ENCODE measurements at regions not wholly inside any gene's neighbourhood (a gene's known extent, or its start where the extent isn't known, plus 50 kb on each side); places are given as distances from the start of the nearest gene placed in this dataset.

DNA sequence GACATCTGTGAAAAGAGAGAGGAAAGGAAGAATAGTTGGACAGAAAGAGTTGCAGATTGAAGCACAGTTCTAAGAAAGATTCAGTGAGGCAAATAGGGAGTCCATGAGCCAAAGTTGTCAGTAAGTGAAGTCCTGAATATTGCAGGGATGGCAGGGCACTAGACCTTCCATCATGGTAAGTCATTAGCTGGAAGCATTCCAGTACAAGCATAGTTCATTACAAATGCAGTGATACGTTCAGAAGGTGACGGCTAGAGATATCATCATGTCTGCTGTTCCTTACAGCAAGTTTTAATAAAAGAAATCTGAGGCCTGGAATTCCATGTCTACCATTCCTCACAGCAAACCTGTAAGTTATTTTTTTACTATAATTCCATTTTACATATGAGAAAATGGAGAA, 720.1 kb downstream of the GBE1 start:
- no peaks in the 10 kb centered on the region for H3K9me3 ChIP-seq (replicated peaks; ENCODE audit: low read length)
- no peaks in the 10 kb centered on the region for H3K4me1 ChIP-seq (ENCODE audit: control insufficient read depth, insufficient read depth, low read length)
- H3K27me3 ChIP-seq (ENCODE audit: control insufficient read depth, insufficient read depth, low read length): no peaks in the 10 kb centered on the region
- H3K4me3 ChIP-seq (ENCODE audit: low read length): no peak overlapping the region
- no peak overlapping the region for H3K4me2 ChIP-seq (ENCODE audit: low read length)
- no peaks in the 10 kb centered on the region for H3K36me3 ChIP-seq (ENCODE audit: insufficient read depth, low read length)
- H3K9ac ChIP-seq (ENCODE audit: low read depth, low read length): no peak overlapping the region

DNA sequence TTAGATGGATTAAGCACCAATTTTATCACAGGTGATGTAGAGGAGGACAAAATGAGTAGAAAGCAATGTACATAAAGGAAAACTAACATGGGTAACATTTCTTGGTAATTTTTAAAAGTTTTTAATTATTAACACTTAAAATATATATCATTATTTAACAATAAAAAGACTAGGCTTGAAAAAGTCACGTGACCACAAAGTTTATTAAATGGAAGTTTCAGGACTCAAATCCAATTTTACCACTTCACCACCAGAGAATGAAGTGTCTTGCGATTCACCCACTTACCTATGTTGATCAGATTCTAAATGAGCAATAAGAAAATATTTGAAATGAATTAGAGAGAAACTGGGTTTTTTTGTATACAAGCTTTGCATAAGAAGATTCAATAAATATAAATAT, 721.3 kb downstream of the GBE1 start:
- H3K9ac ChIP-seq (ENCODE audit: low read depth, low read length): no peak overlapping the region
- no peaks in the 10 kb centered on the region for H3K27me3 ChIP-seq (ENCODE audit: control insufficient read depth, insufficient read depth, low read length)
- H3K36me3 ChIP-seq (ENCODE audit: insufficient read depth, low read length): no peaks in the 10 kb centered on the region
- H3K4me2 ChIP-seq (ENCODE audit: low read length): no peak overlapping the region
- H3K4me3 ChIP-seq (ENCODE audit: low read length): no peak overlapping the region
- H3K4me1 ChIP-seq (ENCODE audit: control insufficient read depth, insufficient read depth, low read length): no peaks in the 10 kb centered on the region
- no peaks in the 10 kb centered on the region for H3K9me3 ChIP-seq (replicated peaks; ENCODE audit: low read length)

DNA sequence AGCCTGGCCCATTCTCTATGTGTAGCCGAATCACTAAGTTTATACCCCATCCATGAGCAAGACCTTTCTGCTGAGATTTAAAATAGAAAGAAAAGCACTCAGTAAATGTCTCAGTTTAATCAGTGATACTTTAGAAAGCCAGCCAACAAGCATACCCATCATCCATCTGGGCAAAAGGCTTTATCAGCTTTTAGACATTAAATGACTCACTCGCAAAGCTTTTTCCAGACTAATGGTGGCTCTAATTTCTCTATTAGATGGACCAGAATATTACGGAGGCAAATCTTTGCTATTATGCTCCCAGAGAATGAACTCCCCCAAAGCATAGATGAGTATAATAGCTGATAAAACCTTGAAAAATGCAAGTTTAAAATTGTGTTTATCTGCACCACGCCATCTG, 727.8 kb downstream of the GBE1 start:
- Histone ChIP-seq H3K4me2 (ENCODE audit: low read length) (no peak overlapping the region), H3K4me1 (ENCODE audit: control insufficient read depth, insufficient read depth, low read length) (no peaks in the 10 kb centered on the region), H3K9ac (ENCODE audit: low read depth, low read length) (no peak overlapping the region)

DNA sequence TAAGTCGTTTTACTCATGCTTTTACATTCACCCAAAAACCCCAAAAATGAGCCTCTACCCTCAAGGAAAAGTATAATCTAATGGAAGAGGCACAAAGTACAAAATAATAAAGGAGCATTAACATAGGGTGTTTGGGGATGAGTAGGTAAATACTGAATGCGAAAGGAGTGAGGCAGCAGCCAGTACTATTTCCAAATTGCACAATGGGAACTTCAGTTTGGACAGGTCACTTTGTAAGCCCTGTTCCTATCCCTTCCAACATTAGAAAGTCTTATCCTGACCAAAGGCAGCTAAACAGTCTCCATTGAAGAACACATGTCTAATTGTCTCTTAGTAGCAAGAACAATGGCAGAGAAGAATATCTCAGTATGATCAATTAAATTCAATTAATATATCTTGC, 728.3 kb downstream of the GBE1 start:
- H3K4me3 ChIP-seq (ENCODE audit: low read length): no peak overlapping the region
- no peaks in the 10 kb centered on the region for H3K9me3 ChIP-seq (replicated peaks; ENCODE audit: low read length)
- H3K27me3 ChIP-seq (ENCODE audit: control insufficient read depth, insufficient read depth, low read length): no peaks in the 10 kb centered on the region
- no peak overlapping the region for H3K4me2 ChIP-seq (ENCODE audit: low read length)
- no peaks in the 10 kb centered on the region for H3K36me3 ChIP-seq (ENCODE audit: insufficient read depth, low read length)
- no peak overlapping the region for H3K9ac ChIP-seq (ENCODE audit: low read depth, low read length)
- H3K4me1 ChIP-seq (ENCODE audit: control insufficient read depth, insufficient read depth, low read length): no peaks in the 10 kb centered on the region

More for the DNA sequence above, 727.8 kb downstream of the GBE1 start:
- no peaks in the 10 kb centered on the region for H3K36me3 ChIP-seq (ENCODE audit: insufficient read depth, low read length)
- no peaks in the 10 kb centered on the region for H3K9me3 ChIP-seq (replicated peaks; ENCODE audit: low read length)
- H3K27me3 ChIP-seq (ENCODE audit: control insufficient read depth, insufficient read depth, low read length): no peaks in the 10 kb centered on the region
- no peak overlapping the region for H3K4me3 ChIP-seq (ENCODE audit: low read length)

DNA sequence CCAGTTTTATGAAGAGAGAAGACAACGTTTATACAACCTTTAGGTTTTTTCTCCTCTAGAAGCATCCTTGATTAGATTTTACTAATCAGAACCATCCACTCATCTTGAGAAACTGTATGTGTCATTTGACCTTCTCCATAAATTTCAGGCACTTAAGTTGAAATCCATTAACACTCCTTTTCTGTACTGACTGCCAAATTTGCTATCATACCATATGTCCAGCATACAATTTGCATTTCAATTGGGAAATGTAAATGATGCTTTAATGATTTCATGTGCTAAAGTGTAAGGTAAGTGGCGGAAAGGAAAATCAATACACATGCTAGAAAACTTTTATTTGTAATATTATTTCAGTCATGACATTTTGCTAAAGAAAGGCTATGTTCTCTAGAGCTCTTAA, 731.6 kb downstream of the GBE1 start:
- Histone ChIP-seq H3K27me3 (ENCODE audit: control insufficient read depth, insufficient read depth, low read length) (no peaks in the 10 kb centered on the region), H3K36me3 (ENCODE audit: insufficient read depth, low read length) (no peaks in the 10 kb centered on the region), H3K4me2 (ENCODE audit: low read length) (no peak overlapping the region), H3K4me1 (ENCODE audit: control insufficient read depth, insufficient read depth, low read length) (no peaks in the 10 kb centered on the region), H3K9ac (ENCODE audit: low read depth, low read length) (no peak overlapping the region), H3K4me3 (ENCODE audit: low read length) (no peak overlapping the region), H3K9me3 (replicated peaks; ENCODE audit: low read length) (no peaks in the 10 kb centered on the region)

DNA sequence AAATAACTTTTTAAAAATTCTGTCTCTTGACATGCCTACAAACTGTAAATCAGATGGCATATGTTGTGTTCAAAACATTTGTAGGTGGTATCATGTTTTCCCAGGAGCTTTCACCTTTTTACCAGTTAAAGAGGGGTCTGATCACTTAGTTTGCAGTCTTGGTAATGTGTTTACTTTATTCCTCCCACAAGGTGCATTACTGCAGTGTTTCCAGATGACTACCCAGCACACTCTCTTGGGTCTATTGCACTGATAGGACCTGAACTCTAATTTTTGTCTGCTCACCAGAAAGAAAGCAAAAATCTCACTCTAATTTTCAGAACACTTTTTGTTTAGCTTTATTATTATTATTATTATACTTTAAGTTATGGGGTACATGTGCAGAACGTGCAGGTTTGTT, 734.1 kb downstream of the GBE1 start:
- no peak overlapping the region for H3K9ac ChIP-seq (ENCODE audit: low read depth, low read length)
- H3K4me2 ChIP-seq (ENCODE audit: low read length): no peak overlapping the region
- no peak overlapping the region for H3K4me3 ChIP-seq (ENCODE audit: low read length)
- H3K9me3 ChIP-seq (replicated peaks; ENCODE audit: low read length): no peaks in the 10 kb centered on the region
- H3K36me3 ChIP-seq (ENCODE audit: insufficient read depth, low read length): no peaks in the 10 kb centered on the region
- no peaks in the 10 kb centered on the region for H3K4me1 ChIP-seq (ENCODE audit: control insufficient read depth, insufficient read depth, low read length)
- H3K27me3 ChIP-seq (ENCODE audit: control insufficient read depth, insufficient read depth, low read length): no peaks in the 10 kb centered on the region

DNA sequence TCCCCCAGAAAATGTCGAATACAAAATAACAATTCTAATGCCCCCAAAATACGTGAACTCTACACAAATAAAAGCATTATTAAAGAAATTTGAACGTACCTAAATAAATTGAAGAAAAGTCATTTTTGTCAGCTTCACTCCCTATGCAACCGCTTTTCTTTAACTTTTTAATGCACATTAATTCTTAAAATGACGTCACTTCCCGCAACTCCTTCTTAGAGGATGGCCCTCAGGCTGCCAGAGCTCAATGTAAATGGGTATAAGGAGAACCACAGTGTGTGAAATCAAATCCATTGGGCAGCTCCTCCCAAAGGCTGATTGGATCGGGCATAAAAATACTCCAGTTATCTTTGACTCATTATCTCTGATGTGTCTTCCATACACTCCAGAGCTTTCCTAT, 736.9 kb downstream of the GBE1 start:
- H3K4me2 ChIP-seq (ENCODE audit: low read length): no peak overlapping the region
- no peaks in the 10 kb centered on the region for H3K36me3 ChIP-seq (ENCODE audit: insufficient read depth, low read length)
- no peaks in the 10 kb centered on the region for H3K9me3 ChIP-seq (replicated peaks; ENCODE audit: low read length)

DNA sequence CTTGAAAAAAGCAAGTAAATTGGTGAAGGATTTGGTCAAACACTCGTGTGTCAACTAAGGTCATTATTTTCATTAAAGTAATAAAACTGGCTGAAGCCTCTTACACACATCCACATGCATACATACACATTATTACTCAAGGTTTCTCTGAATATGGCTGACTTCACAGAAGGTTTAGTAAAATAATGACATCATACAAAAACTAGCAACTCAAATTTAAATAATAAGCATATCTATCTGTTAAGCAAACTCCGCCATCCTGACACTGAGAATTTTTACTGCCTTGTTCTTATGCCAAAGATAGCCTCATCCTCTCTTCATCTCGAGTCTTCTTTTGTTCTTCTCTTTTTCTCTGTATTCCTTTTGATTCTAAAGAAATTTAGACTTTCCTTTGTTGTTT, 739.1 kb downstream of the GBE1 start:
- no peak overlapping the region for H3K4me3 ChIP-seq (ENCODE audit: low read length)
- H3K4me1 ChIP-seq (ENCODE audit: control insufficient read depth, insufficient read depth, low read length): no peaks in the 10 kb centered on the region
- H3K4me2 ChIP-seq (ENCODE audit: low read length): no peak overlapping the region
- H3K36me3 ChIP-seq (ENCODE audit: insufficient read depth, low read length): no peaks in the 10 kb centered on the region
- no peak overlapping the region for H3K9ac ChIP-seq (ENCODE audit: low read depth, low read length)
- H3K27me3 ChIP-seq (ENCODE audit: control insufficient read depth, insufficient read depth, low read length): no peaks in the 10 kb centered on the region
- no peaks in the 10 kb centered on the region for H3K9me3 ChIP-seq (replicated peaks; ENCODE audit: low read length)

More for the DNA sequence above, 736.9 kb downstream of the GBE1 start:
- Histone ChIP-seq H3K4me3 (ENCODE audit: low read length) (no peak overlapping the region), H3K4me1 (ENCODE audit: control insufficient read depth, insufficient read depth, low read length) (no peaks in the 10 kb centered on the region), H3K9ac (ENCODE audit: low read depth, low read length) (no peak overlapping the region), H3K27me3 (ENCODE audit: control insufficient read depth, insufficient read depth, low read length) (no peaks in the 10 kb centered on the region)

DNA sequence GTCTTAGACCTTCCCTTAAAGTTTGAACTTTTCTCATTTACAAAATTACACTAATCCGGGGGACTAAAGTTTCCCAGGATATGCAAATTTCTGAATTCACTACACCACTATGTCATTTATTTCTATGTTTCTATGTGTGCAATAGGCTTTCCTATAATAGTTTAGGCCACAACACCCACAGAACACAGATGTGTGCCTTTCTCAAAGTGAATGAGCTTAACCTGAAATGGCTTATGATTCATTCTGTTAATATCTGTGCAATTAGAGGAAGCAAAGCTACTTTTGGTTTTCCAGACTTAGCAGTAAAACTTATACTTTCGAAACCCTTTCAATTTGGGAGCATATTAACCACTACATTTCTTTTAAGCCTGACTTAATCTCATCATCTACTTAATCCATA, 748.1 kb downstream of the GBE1 start:
- H3K4me3 ChIP-seq (ENCODE audit: low read length): no peak overlapping the region
- H3K9me3 ChIP-seq (replicated peaks; ENCODE audit: low read length): peaks cover 5% of the 10 kb centered on the region
- no peaks in the 10 kb centered on the region for H3K36me3 ChIP-seq (ENCODE audit: insufficient read depth, low read length)
- no peak overlapping the region for H3K9ac ChIP-seq (ENCODE audit: low read depth, low read length)
- no peak overlapping the region for H3K4me2 ChIP-seq (ENCODE audit: low read length)
- H3K4me1 ChIP-seq (ENCODE audit: control insufficient read depth, insufficient read depth, low read length): no peaks in the 10 kb centered on the region
- H3K27me3 ChIP-seq (ENCODE audit: control insufficient read depth, insufficient read depth, low read length): no peaks in the 10 kb centered on the region

DNA sequence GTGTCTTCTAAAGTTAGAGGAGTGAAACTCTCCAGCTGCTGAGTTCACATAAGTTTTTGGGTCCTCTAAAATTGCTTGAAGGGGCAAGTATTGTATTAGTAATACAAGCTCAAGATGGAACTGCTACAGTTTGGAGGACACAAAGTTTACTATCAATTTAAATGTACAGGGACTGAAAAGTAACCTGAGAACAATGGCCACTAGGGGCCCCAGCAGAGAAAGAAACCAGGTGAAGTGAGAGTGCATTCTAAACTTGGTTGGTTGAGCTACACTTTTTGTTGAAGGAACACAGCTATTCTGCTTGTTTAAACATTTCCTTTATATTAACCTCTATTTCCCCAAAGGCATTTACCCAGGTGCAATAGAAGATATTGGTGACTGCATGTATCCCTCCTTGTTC, 755.5 kb downstream of the GBE1 start:
- Histone ChIP-seq H3K4me2 (ENCODE audit: low read length) (no peak overlapping the region), H3K4me1 (ENCODE audit: control insufficient read depth, insufficient read depth, low read length) (no peaks in the 10 kb centered on the region), H3K27me3 (ENCODE audit: control insufficient read depth, insufficient read depth, low read length) (no peaks in the 10 kb centered on the region), H3K9me3 (replicated peaks; ENCODE audit: low read length) (peaks cover 7% of the 10 kb centered on the region), H3K9ac (ENCODE audit: low read depth, low read length) (no peak overlapping the region), H3K36me3 (ENCODE audit: insufficient read depth, low read length) (no peaks in the 10 kb centered on the region), H3K4me3 (ENCODE audit: low read length) (no peak overlapping the region)

DNA sequence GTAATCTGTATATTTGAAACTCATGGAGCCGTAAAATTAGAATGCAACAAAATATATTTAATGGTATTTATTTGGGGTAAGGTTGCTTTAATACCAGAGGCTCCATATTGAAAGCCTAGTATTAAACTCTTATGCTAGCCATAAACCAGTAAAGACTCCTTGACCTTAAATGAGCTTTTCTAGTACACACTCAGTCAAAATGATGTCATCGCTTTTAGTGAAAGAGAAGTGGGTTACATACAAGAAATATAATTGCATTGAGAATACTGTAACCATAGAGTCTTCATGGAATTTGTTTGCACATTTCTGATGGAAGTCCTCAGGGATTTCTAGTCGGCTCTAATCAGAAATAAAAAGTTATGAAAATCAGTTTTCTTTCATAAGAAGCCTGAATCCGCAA, 757.6 kb downstream of the GBE1 start:
- no peak overlapping the region for H3K9ac ChIP-seq (ENCODE audit: low read depth, low read length)
- no peak overlapping the region for H3K4me2 ChIP-seq (ENCODE audit: low read length)
- H3K27me3 ChIP-seq (ENCODE audit: control insufficient read depth, insufficient read depth, low read length): no peaks in the 10 kb centered on the region
- no peaks in the 10 kb centered on the region for H3K36me3 ChIP-seq (ENCODE audit: insufficient read depth, low read length)
- H3K9me3 ChIP-seq (replicated peaks; ENCODE audit: low read length): peaks cover 7% of the 10 kb centered on the region
- H3K4me1 ChIP-seq (ENCODE audit: control insufficient read depth, insufficient read depth, low read length): no peaks in the 10 kb centered on the region
- no peak overlapping the region for H3K4me3 ChIP-seq (ENCODE audit: low read length)

DNA sequence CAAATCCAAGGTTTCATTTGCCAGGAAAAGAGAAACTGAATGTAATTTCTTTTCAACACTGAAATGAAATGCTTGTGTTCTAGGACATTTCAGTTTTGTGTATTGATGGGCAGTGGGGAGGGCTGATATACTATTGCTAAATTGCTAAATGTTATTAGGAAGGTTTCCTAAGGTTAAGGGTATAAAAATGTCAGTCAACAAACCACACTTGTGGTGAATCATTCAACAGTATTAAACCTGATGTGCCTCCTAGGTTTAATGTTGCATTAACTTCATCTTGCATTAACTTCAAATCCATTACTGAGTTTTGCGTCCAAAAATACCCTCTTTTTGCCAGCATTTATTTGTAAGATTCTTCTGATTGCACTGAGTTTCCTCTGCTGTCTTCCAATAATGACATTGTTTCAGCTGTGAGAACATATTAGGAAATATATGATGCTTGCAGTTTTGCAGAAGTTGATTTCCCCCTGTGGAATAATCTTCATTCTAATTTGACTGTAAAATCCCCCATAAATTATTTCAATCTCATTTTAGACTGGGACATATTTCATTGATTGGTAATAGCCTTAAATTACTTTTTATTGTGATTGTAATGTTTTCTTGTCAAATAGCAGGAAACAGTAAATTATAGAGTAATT, 758.3 kb downstream of the GBE1 start:
- H3K4me2 ChIP-seq (ENCODE audit: low read length): no peak overlapping the region
- H3K27me3 ChIP-seq (ENCODE audit: control insufficient read depth, insufficient read depth, low read length): no peaks in the 10 kb centered on the region
- H3K4me1 ChIP-seq (ENCODE audit: control insufficient read depth, insufficient read depth, low read length): no peaks in the 10 kb centered on the region
- H3K4me3 ChIP-seq (ENCODE audit: low read length): no peak overlapping the region
- peaks cover under 1% of the 10 kb centered on the region for H3K9me3 ChIP-seq (replicated peaks; ENCODE audit: low read length)
- H3K36me3 ChIP-seq (ENCODE audit: insufficient read depth, low read length): no peaks in the 10 kb centered on the region
- no peak overlapping the region for H3K9ac ChIP-seq (ENCODE audit: low read depth, low read length)

All from skeletal muscle satellite cell (primary cell).